ENCODE measurements at regions not wholly inside any gene's neighbourhood (a gene's known extent, or its start where the extent isn't known, plus 50 kb on each side); places are given as distances from the start of the nearest gene placed in this dataset.
A peak's percentile ranks its signal among the peaks of the same experiment; 100 is the strongest.
"Not testable (repeated sequence)": the region's sequence is repeated elsewhere in the genome, so short reads cannot be mapped to it uniquely, and the experiment has no call there.

DNA sequence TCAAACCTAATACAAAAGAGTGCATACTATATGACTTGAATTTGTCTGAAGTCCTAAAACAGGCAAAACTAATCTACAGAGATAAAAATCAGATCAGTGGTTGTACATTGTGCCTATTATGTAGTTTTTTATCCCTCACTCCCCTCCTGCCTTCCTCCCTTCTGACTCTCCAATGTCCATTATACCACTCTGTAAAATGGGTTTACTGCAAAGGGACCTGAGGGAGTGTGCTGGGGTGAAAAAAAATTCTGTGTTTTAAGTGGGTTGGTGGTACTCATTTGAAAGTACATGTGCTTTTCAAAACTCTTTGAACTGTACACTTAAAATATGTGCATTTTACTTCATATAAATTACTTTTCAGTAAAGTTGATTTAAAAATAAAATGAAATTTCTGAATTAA is 89.0 kb upstream of the UBE2E3 start:
- no peak for DNase-seq
- H3K4me1 ChIP-seq: no peaks in the 10 kb centered on the region
- TF ChIP-seq, protein P1, sequence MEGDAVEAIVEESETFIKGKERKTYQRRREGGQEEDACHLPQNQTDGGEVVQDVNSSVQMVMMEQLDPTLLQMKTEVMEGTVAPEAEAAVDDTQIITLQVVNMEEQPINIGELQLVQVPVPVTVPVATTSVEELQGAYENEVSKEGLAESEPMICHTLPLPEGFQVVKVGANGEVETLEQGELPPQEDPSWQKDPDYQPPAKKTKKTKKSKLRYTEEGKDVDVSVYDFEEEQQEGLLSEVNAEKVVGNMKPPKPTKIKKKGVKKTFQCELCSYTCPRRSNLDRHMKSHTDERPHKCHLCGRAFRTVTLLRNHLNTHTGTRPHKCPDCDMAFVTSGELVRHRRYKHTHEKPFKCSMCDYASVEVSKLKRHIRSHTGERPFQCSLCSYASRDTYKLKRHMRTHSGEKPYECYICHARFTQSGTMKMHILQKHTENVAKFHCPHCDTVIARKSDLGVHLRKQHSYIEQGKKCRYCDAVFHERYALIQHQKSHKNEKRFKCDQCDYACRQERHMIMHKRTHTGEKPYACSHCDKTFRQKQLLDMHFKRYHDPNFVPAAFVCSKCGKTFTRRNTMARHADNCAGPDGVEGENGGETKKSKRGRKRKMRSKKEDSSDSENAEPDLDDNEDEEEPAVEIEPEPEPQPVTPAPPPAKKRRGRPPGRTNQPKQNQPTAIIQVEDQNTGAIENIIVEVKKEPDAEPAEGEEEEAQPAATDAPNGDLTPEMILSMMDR (IDR thresholded peaks at IDR 0.05): no peak
- TF ChIP-seq POLR2AphosphoS5 (IDR thresholded peaks at IDR 0.05) (no peak), POLR2A (IDR thresholded peaks at IDR 0.05) (no peak), EP300 (IDR thresholded peaks at IDR 0.05) (no peak)
- H3K27ac ChIP-seq: no peak overlapping the region
- H3K36me3 ChIP-seq: no peaks in the 10 kb centered on the region
- H3K4me3 ChIP-seq: no peak overlapping the region
- intact Hi-C loops (cut with DNase I; ENCODE audit: low total_unique reads): no loop called here
- H3K27me3 ChIP-seq: no peaks in the 10 kb centered on the region
- H3K9me3 ChIP-seq: no peaks in the 10 kb centered on the region

DNA sequence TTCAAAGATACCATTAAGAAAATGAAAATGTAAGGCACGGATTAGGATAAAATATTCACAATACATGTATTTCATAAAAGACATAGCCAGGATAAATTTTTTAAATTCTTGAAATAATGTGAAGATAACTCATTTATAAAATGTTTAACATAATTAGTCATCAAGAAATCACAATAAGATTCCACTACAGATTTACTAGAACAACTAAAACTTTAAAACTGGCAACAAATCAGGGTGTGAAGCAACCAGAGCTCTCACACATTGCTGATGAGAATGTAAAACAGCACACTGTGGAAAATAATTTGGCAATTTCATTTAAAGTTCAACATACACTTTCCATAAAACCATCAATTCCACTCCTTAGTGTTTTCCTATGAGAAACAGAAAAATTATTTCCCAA is 89.6 kb upstream of the UBE2E3 start:
- no peaks in the 10 kb centered on the region for H3K4me1 ChIP-seq
- 83 to 86% (median 84%) methylated on average over 1 of the region's 1 CpG for WGBS, 5 donors
- H3K9me3 ChIP-seq: no peaks in the 10 kb centered on the region
- TF ChIP-seq EP300 (IDR thresholded peaks at IDR 0.05): no peak
- no peaks in the 10 kb centered on the region for H3K36me3 ChIP-seq
- DNase-seq: no peak
- intact Hi-C loops (cut with DNase I; ENCODE audit: low total_unique reads): no loop called here
- H3K27ac ChIP-seq: no peak overlapping the region
- no peak overlapping the region for H3K4me3 ChIP-seq
- no peaks in the 10 kb centered on the region for H3K27me3 ChIP-seq

- H3K9me3 ChIP-seq: peaks cover 0 to 4% (median 2%) of the 10 kb centered on the region in 4 donors
- intact Hi-C loops (cut with DNase I; ENCODE audit: low total_unique reads): no loop called here
- H3K4me1 ChIP-seq: no peaks in the 10 kb centered on the region
- TF ChIP-seq EP300 (IDR thresholded peaks at IDR 0.05): no peak
- TF ChIP-seq, protein P1 (IDR thresholded peaks at IDR 0.05): no peak
- no peak for TF ChIP-seq POLR2A (IDR thresholded peaks at IDR 0.05)
- no peak for TF ChIP-seq POLR2AphosphoS5 (IDR thresholded peaks at IDR 0.05)
- no peak for DNase-seq
- no peaks in the 10 kb centered on the region for H3K27me3 ChIP-seq
- no peaks in the 10 kb centered on the region for H3K36me3 ChIP-seq
- H3K4me3 ChIP-seq: no peak overlapping the region
- H3K27ac ChIP-seq: no peak overlapping the region
Observed at GRCh38 chr2:180882959-180883358, 97.4 kb upstream of the UBE2E3 start.

DNA sequence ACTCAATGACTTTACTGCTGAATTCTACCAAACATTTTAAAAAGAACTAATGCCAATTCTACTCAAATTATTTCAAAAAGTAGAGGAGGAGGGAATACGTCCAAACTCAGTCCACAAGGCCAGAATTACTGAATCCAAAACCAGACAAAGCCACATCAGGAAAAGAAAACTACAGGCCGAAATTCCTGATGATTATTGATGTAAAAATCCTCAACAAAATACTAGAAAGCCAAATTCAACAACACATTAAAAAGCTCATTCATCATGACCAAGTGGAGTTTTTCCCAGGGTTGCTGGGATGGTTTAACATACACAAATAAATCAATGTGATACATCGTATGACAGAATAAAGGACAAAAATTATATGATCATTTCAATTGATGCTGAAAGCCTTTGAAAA is 103.9 kb upstream of the UBE2E3 start:
- Histone ChIP-seq H3K9me3 (peaks cover 0 to 8% (median 3%) of the 10 kb centered on the region in 4 donors), H3K27ac (no peak overlapping the region), H3K36me3 (no peaks in the 10 kb centered on the region), H3K4me3 (no peak overlapping the region), H3K27me3 (no peaks in the 10 kb centered on the region), H3K4me1 (no peaks in the 10 kb centered on the region)
- DNase-seq: no peak
- intact Hi-C loops (cut with DNase I; ENCODE audit: low total_unique reads): no loop called here
- 22 to 27% (median 26%) methylated on average over 3 of the region's 3 CpGs for WGBS, 5 donors
- TF ChIP-seq EP300 (IDR thresholded peaks at IDR 0.05) (no peak), POLR2AphosphoS5 (IDR thresholded peaks at IDR 0.05) (no peak), POLR2A (IDR thresholded peaks at IDR 0.05) (no peak)
- TF ChIP-seq, protein P1 (IDR thresholded peaks at IDR 0.05): no peak

- intact Hi-C loops (cut with DNase I; ENCODE audit: low total_unique reads): no loop called here
- no peak overlapping the region for H3K4me3 ChIP-seq
- peaks cover 0 to 6% (median 2%) of the 10 kb centered on the region in 4 donors for H3K9me3 ChIP-seq
- 67 to 88% (median 81%) methylated on average over 20 to 28 of the region's 30 CpGs for WGBS, 5 donors
- peak in 1 of 2 donors; percentile 9 for DNase-seq
- no peaks in the 10 kb centered on the region for H3K27me3 ChIP-seq
- no peaks in the 10 kb centered on the region for H3K36me3 ChIP-seq
- no peaks in the 10 kb centered on the region for H3K4me1 ChIP-seq
- TF ChIP-seq POLR2A (IDR thresholded peaks at IDR 0.05) (no peak), POLR2AphosphoS5 (IDR thresholded peaks at IDR 0.05) (no peak), EP300 (IDR thresholded peaks at IDR 0.05) (no peak)
- TF ChIP-seq, protein P1 (IDR thresholded peaks at IDR 0.05): no peak
- no peak overlapping the region for H3K27ac ChIP-seq
Observed at GRCh38 chr2:180873219-180873618, 107.2 kb upstream of the UBE2E3 start.

DNA sequence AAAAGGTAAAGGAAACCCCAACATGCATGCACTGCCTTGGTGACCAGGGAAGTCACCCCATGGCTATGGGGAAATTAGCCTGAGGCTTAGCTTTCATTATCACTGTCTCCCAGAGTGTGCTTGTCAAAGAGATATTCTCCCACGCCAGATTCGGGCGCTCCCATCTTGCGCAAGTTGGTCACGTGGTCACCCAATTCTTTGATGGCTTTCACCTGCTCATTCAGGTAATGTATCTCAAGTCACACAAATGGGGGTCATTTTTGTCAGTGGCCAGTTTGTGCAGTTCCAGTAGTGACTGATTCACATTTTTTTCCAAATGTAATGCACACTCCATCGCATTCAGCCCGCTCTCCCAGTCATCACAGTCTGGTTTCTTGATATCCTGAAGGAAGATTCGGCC is 107.6 kb upstream of the UBE2E3 start:
- intact Hi-C loops (cut with DNase I; ENCODE audit: low total_unique reads): not testable (repeated sequence)

More for the DNA sequence above, 107.6 kb upstream of the UBE2E3 start:
- H3K36me3 ChIP-seq, H3K4me1 ChIP-seq, H3K4me3 ChIP-seq, H3K9me3 ChIP-seq, H3K27ac ChIP-seq, DNase-seq, H3K27me3 ChIP-seq: not testable (repeated sequence)
- 87 to 99% (median 91%) methylated on average over 6 to 8 of the region's 8 CpGs for WGBS, 5 donors
